AG08396 (cell line): ENCODE measurements at regions not wholly inside any gene's neighbourhood (a gene's known extent, or its start where the extent isn't known, plus 50 kb on each side); places are given as distances from the start of the nearest gene placed in this dataset.
"Not testable (repeated sequence)": the region's sequence is repeated elsewhere in the genome, so short reads cannot be mapped to it uniquely, and the experiment has no call there.

Source experiments
- DNase-seq: peaks from one replicate; pipeline ENCODE4 v3.0.0; 2012; ENCODE audit warnings: low spot score, mixed read lengths

GRCh38 chrX:42442745-42443144, 335.2 kb downstream of the PPP1R2C start:
- no peak for DNase-seq

- DNase-seq = no peak
Observed at GRCh38 chrX:42437211-42437610, 340.8 kb downstream of the PPP1R2C start.

GRCh38 chrX:42434458-42435166, 343.4 kb downstream of the PPP1R2C start:
- no peak for DNase-seq

GRCh38 chrX:42432552-42432951, 345.4 kb downstream of the PPP1R2C start:
- DNase-seq = no peak

GRCh38 chrX:42422961-42423360, 355.0 kb downstream of the PPP1R2C start:
- DNase-seq = no peak

- no peak for DNase-seq
Observed at GRCh38 chrX:42420426-42420825, 357.5 kb downstream of the PPP1R2C start.

- DNase-seq = no peak
Observed at GRCh38 chrX:42415636-42416035, 362.3 kb downstream of the PPP1R2C start.

GRCh38 chrX:42414057-42414456, 363.9 kb downstream of the PPP1R2C start:
- no peak for DNase-seq

GRCh38 chrX:42399632-42400024, 378.3 kb downstream of the PPP1R2C start:
- DNase-seq = no peak

GRCh38 chrX:42398967-42399631, 378.9 kb downstream of the PPP1R2C start:
- no peak for DNase-seq

- no peak for DNase-seq
Observed at GRCh38 chrX:42396136-42396535, 381.8 kb downstream of the PPP1R2C start.

GRCh38 chrX:42392846-42393245, 385.1 kb downstream of the PPP1R2C start:
- no peak for DNase-seq

GRCh38 chrX:42386681-42387080, 391.3 kb downstream of the PPP1R2C start:
- DNase-seq = no peak

- DNase-seq = no peak
Observed at GRCh38 chrX:42385730-42386129, 392.2 kb downstream of the PPP1R2C start.

GRCh38 chrX:42384956-42385355, 393.0 kb downstream of the PPP1R2C start:
- DNase-seq = no peak

GRCh38 chrX:42378857-42379256, 399.1 kb downstream of the PPP1R2C start:
- no peak for DNase-seq

- no peak for DNase-seq
Observed at GRCh38 chrX:42375086-42375485, 402.9 kb downstream of the PPP1R2C start.

GRCh38 chrX:42366181-42366580, 411.8 kb downstream of the PPP1R2C start:
- no peak for DNase-seq

GRCh38 chrX:42362219-42362618, 415.7 kb downstream of the PPP1R2C start:
- no peak for DNase-seq

GRCh38 chrX:42342981-42343380, 419.6 kb upstream of the CASK start:
- DNase-seq = not testable (repeated sequence)
